GM18868 (cell line): ENCODE measurements at regions not wholly inside any gene's neighbourhood (a gene's known extent, or its start where the extent isn't known, plus 50 kb on each side); places are given as distances from the start of the nearest gene placed in this dataset.

Experiments used
- ATAC-seq: cut with Tn5 transposase; IDR thresholded peaks from one replicate; pipeline ENCODE4 v1.9.1; 2021; ENCODE audit warnings: mild to moderate bottlenecking, moderate library complexity; ENCODE audit not compliant: unreplicated experiment

GRCh38 chr13:62357887-62358645, 942.4 kb upstream of the PCDH20 start:
- peak; percentile 91 for ATAC-seq

- ATAC-seq: no peak
Measured at GRCh38 chr13:62356977-62357376, 941.3 kb upstream of the PCDH20 start.

- ATAC-seq: no peak
Measured at GRCh38 chr13:62337109-62337880, 921.6 kb upstream of the PCDH20 start.

- no peak for ATAC-seq
Measured at GRCh38 chr13:62336507-62336906, 920.9 kb upstream of the PCDH20 start.

GRCh38 chr13:62333466-62333865, 917.8 kb upstream of the PCDH20 start:
- ATAC-seq: no peak

GRCh38 chr13:62331384-62331783, 915.7 kb upstream of the PCDH20 start:
- no peak for ATAC-seq

- ATAC-seq: no peak
Measured at GRCh38 chr13:62327367-62327766, 911.7 kb upstream of the PCDH20 start.

GRCh38 chr13:62324842-62325241, 909.2 kb upstream of the PCDH20 start:
- ATAC-seq: no peak

- ATAC-seq: no peak
Measured at GRCh38 chr13:62321895-62322294, 906.2 kb upstream of the PCDH20 start.

GRCh38 chr13:62321139-62321538, 905.5 kb upstream of the PCDH20 start:
- no peak for ATAC-seq

- ATAC-seq: peak; percentile 83
Measured at GRCh38 chr13:62320129-62321108, 904.8 kb upstream of the PCDH20 start.

GRCh38 chr13:62309904-62310303, 894.3 kb upstream of the PCDH20 start:
- ATAC-seq: no peak

GRCh38 chr13:62305756-62306155, 890.1 kb upstream of the PCDH20 start:
- ATAC-seq: peak; percentile 95

GRCh38 chr13:62302341-62302740, 886.7 kb upstream of the PCDH20 start:
- no peak for ATAC-seq

GRCh38 chr13:62299988-62300387, 884.3 kb upstream of the PCDH20 start:
- ATAC-seq: no peak

GRCh38 chr13:62296812-62297211, 881.2 kb upstream of the PCDH20 start:
- ATAC-seq: peak; percentile 40

GRCh38 chr13:62294244-62294643, 878.6 kb upstream of the PCDH20 start:
- no peak for ATAC-seq

- ATAC-seq: peak; percentile 58
Measured at GRCh38 chr13:62292714-62293480, 877.2 kb upstream of the PCDH20 start.

- no peak for ATAC-seq
Measured at GRCh38 chr13:62290542-62290941, 874.9 kb upstream of the PCDH20 start.

- no peak for ATAC-seq
Measured at GRCh38 chr13:62287764-62288163, 872.1 kb upstream of the PCDH20 start.
